ENCODE measurements at regions not wholly inside any gene's neighbourhood (a gene's known extent, or its start where the extent isn't known, plus 50 kb on each side); places are given as distances from the start of the nearest gene placed in this dataset.
A peak's percentile ranks its signal among the peaks of the same experiment; 100 is the strongest.

DNA sequence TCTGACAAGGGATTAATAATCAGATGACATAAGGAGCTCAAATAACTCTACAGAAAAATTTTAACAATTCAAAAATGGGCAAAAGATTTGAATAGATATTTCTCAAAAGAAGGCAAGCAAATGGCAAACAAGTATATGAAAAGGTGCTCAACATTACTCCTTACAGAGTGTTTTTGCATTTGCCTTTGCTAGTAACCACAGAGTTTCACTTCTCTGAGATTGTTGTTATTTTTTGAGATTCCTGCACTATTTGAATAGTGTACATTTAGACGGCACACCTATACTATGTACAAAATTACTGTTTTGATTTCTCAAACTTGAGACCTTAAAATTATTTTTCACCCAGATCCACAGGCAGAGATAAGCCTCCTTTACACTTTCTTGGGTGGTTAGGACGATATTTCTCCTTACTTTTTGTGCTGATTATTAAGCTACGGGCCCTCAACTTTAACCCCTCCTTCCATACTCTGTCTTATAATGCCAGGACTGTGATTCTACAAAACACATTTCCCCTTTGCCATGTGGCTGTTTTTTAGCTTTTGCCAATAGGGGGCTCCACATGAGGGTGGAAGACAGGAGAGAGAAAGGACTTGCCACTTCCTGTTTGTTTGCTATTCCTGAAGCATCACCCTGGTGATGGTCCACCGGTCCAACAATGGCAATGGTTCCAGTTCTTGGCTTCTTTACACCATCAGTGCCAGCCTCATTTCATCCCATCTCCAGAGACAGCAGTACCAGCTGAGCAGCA, 65.0 kb upstream of the DAP start:
- ATAC-seq (ENCODE audit: poor library complexity) (no peak), DNase-seq (peak in 1 of 14 experiments; percentile 6)
- Mint-ChIP-seq H3K9me3 (no peaks in the 10 kb centered on the region), H3K4me1 (ENCODE audit: low read depth) (no peaks in the 10 kb centered on the region), H3K4me3 (no peak overlapping the region), H3K36me3 (ENCODE audit: low read depth) (no peaks in the 10 kb centered on the region), H3K27me3 (peaks cover 25% of the 10 kb centered on the region), H3K27ac (no peak overlapping the region)
- Histone ChIP-seq H3K27me3 (ENCODE audit: control insufficient read depth in 1 of 2, insufficient read depth in 2 of 2, low read length in 2 of 2) (peaks cover 0 to 4% of the 10 kb centered on the region in 2 experiments), H3K36me3 (ENCODE audit: insufficient read depth, low read length) (no peaks in the 10 kb centered on the region), H3K9me3 (ENCODE audit: control insufficient read depth in 1 of 2, insufficient read depth in 1 of 2, low read length in 2 of 2) (no peaks in the 10 kb centered on the region), H3K27ac (ENCODE audit: low read depth in 1 of 2, low read length in 2 of 2) (no peak overlapping the region), H3K4me1 (ENCODE audit: insufficient read depth, low read length) (no peaks in the 10 kb centered on the region), H3K4me3 (ENCODE audit: low read length) (no peak overlapping the region)
- CTCF ChIA-PET, result interaction anchor here (0.5 kb wide), 1 partner anchor 16 kb away, joined by 3 read pairs; no protein-coding TSS in a partner anchor
- intact Hi-C loops (cut with DNase I, micrococcal nuclease), result no loop called here
- POLR2A ChIA-PET, result no interaction called here
- TF ChIP-seq, protein P1, sequence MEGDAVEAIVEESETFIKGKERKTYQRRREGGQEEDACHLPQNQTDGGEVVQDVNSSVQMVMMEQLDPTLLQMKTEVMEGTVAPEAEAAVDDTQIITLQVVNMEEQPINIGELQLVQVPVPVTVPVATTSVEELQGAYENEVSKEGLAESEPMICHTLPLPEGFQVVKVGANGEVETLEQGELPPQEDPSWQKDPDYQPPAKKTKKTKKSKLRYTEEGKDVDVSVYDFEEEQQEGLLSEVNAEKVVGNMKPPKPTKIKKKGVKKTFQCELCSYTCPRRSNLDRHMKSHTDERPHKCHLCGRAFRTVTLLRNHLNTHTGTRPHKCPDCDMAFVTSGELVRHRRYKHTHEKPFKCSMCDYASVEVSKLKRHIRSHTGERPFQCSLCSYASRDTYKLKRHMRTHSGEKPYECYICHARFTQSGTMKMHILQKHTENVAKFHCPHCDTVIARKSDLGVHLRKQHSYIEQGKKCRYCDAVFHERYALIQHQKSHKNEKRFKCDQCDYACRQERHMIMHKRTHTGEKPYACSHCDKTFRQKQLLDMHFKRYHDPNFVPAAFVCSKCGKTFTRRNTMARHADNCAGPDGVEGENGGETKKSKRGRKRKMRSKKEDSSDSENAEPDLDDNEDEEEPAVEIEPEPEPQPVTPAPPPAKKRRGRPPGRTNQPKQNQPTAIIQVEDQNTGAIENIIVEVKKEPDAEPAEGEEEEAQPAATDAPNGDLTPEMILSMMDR (IDR thresholded peaks at IDR 0.05), result no peak

DNA sequence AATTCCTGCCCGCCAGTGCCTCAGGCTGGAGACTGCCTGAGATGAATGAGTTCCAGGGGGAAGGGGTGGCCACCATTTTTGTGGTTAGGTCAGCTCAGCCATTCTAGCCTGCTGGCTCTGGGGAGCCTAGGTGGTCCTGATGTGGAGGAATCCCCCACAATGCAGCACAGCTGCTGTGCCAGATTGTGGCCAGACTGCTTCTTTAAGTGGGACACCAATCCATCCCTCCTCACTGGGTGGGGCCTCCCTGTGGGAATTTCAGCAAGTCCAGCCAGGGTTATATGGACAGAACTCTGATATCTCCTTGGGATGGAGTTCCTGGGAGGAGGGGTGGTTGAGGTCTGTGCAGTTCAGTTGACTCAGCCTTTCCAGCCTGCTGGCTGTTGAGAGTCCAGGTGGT, 51.2 kb upstream of the DAP start:
- Histone ChIP-seq H3K27me3 (ENCODE audit: control insufficient read depth in 1 of 2, insufficient read depth in 2 of 2, low read length in 2 of 2) (peaks cover 0 to 11% of the 10 kb centered on the region in 2 experiments), H3K4me3 (ENCODE audit: low read length) (no peak overlapping the region), H3K9me3 (ENCODE audit: control insufficient read depth in 1 of 2, insufficient read depth in 1 of 2, low read length in 2 of 2) (no peaks in the 10 kb centered on the region), H3K27ac (ENCODE audit: low read depth in 1 of 2, low read length in 2 of 2) (no peak overlapping the region), H3K4me1 (ENCODE audit: insufficient read depth, low read length) (no peaks in the 10 kb centered on the region), H3K36me3 (ENCODE audit: insufficient read depth, low read length) (no peaks in the 10 kb centered on the region)
- CTCF ChIA-PET, result no interaction called here
- POLR2A ChIA-PET, result no interaction called here
- Mint-ChIP-seq H3K4me3 (no peak overlapping the region), H3K27ac (no peak overlapping the region), H3K4me1 (ENCODE audit: low read depth) (no peaks in the 10 kb centered on the region), H3K27me3 (peaks cover 36% of the 10 kb centered on the region), H3K9me3 (peaks cover 5% of the 10 kb centered on the region), H3K36me3 (ENCODE audit: low read depth) (no peaks in the 10 kb centered on the region)
- no peak for ATAC-seq (ENCODE audit: poor library complexity)
- intact Hi-C loops (cut with DNase I, micrococcal nuclease), result no loop called here
- TF ChIP-seq, protein P1 (IDR thresholded peaks at IDR 0.05), result no peak
- DNase-seq, result no peak
